HEK293T (cell line): ENCODE measurements at regions not wholly inside any gene's neighbourhood (a gene's known extent, or its start where the extent isn't known, plus 50 kb on each side); places are given as distances from the start of the nearest gene placed in this dataset.

Experiments
- CTCF ChIA-PET: fragments of 350-600 bp; formaldehyde crosslinking; extraction: SDS; loops from one replicate; lab custom pipeline; 2021; ENCODE audit warnings: antibody characterized with exemption, inconsistent platforms; lab: Yijun Ruan, JAX
- POLR2A ChIA-PET: fragments of 350-600 bp; formaldehyde crosslinking; extraction: SDS; loops from one replicate; lab custom pipeline; 2020; ENCODE audit warnings: antibody characterized with exemption, inconsistent platforms; lab: Yijun Ruan, JAX
- DNase-seq: peaks from one replicate; pipeline ENCODE4 v3.0.0; 2012; ENCODE audit warnings: mixed read lengths; ENCODE audit errors: extremely low spot score
- ARNT ChIP-seq: fragments of 450-650 bp; IDR thresholded peaks from 2 replicates; pipeline ENCODE4 v1.6.1; 2017; ENCODE audit warnings: mild to moderate bottlenecking
- BHLHE40 ChIP-seq: fragments of 450-650 bp; IDR thresholded peaks from 2 replicates; pipeline ENCODE4 v1.6.1; 2016; ENCODE audit warnings: mild to moderate bottlenecking, moderate library complexity, borderline replicate concordance
- CTBP1 ChIP-seq: fragments of 450-650 bp; IDR thresholded peaks from 2 replicates; pipeline ENCODE4 v1.6.1; 2016; ENCODE audit warnings: borderline replicate concordance
- ELF4 ChIP-seq: fragments of 450-650 bp; IDR thresholded peaks from 2 replicates; pipeline ENCODE4 v1.6.1; 2017; ENCODE audit warnings: antibody characterized with exemption
- FOXA1 ChIP-seq: fragments of 450-650 bp; IDR thresholded peaks from 2 replicates; pipeline ENCODE4 v1.6.1; 2016; ENCODE audit warnings: mild to moderate bottlenecking
- FOXK2 ChIP-seq: fragments of 450-650 bp; IDR thresholded peaks from 2 replicates; pipeline ENCODE4 v1.6.1; 2016; ENCODE audit warnings: mild to moderate bottlenecking
- FOXM1 ChIP-seq: fragments of 450-650 bp; IDR thresholded peaks from 2 replicates; pipeline ENCODE4 v1.6.1; 2017; ENCODE audit warnings: mild to moderate bottlenecking, borderline replicate concordance
- HDGF ChIP-seq: fragments of 450-650 bp; IDR thresholded peaks from 2 replicates; pipeline ENCODE4 v1.6.1; 2017; ENCODE audit warnings: antibody characterized with exemption, borderline replicate concordance
- L3MBTL2 ChIP-seq: fragments of 450-650 bp; conservative IDR thresholded peaks from 2 replicates; pipeline ENCODE4 v1.6.1; 2016; ENCODE audit warnings: mild to moderate bottlenecking
- LEF1 ChIP-seq: fragments of 450-650 bp; IDR thresholded peaks from 2 replicates; pipeline ENCODE4 v1.6.1; 2017; ENCODE audit warnings: mild to moderate bottlenecking, borderline replicate concordance
- NFRKB ChIP-seq: fragments of 450-650 bp; IDR thresholded peaks from 2 replicates; pipeline ENCODE4 v1.6.1; 2016; ENCODE audit warnings: mild to moderate bottlenecking, moderate library complexity
- PKNOX1 ChIP-seq: fragments of 450-650 bp; IDR thresholded peaks from 2 replicates; pipeline ENCODE4 v1.6.1; 2016
- SP1 ChIP-seq: fragments of 450-650 bp; IDR thresholded peaks from 2 replicates; pipeline ENCODE4 v1.6.1; 2017
- SUZ12 ChIP-seq: fragments of 450-650 bp; IDR thresholded peaks from 2 replicates; pipeline ENCODE4 v1.6.1; 2016; ENCODE audit warnings: mild to moderate bottlenecking
- TARDBP ChIP-seq: fragments of 450-650 bp; IDR thresholded peaks from 2 replicates; pipeline ENCODE4 v1.6.1; 2016
- ZNF384 ChIP-seq: fragments of 450-650 bp; IDR thresholded peaks from 2 replicates; pipeline ENCODE4 v1.6.1; 2016

- TF ChIP-seq LEF1 (no peak), ZNF384 (no peak), BHLHE40 (no peak), FOXK2 (no peak), PKNOX1 (no peak), HDGF (no peak), ELF4 (no peak), FOXA1 (no peak), SP1 (no peak), CTBP1 (no peak), TARDBP (no peak), L3MBTL2 (no peak), ARNT (no peak), SUZ12 (no peak), NFRKB (no peak), FOXM1 (no peak)
- CTCF ChIA-PET = no interaction called here
- POLR2A ChIA-PET = no interaction called here
- DNase-seq = no peak
Measured at GRCh38 chr5:123874600-123875201, 362.7 kb downstream of the CSNK1G3 start.

- POLR2A ChIA-PET = no interaction called here
- DNase-seq = no peak
- no peak for TF ChIP-seq TARDBP
- no peak for TF ChIP-seq FOXA1
- no peak for TF ChIP-seq ZNF384
- no peak for TF ChIP-seq BHLHE40
- no peak for TF ChIP-seq FOXK2
- no peak for TF ChIP-seq SP1
- no peak for TF ChIP-seq CTBP1
- TF ChIP-seq ELF4 = no peak
- no peak for TF ChIP-seq FOXM1
- TF ChIP-seq ARNT = no peak
- CTCF ChIA-PET = no interaction called here
Measured at GRCh38 chr5:123873846-123874245, 361.9 kb downstream of the CSNK1G3 start.

GRCh38 chr5:123871373-123871772 lies 359.4 kb downstream of the CSNK1G3 start:
- TF ChIP-seq FOXA1 (no peak), FOXK2 (no peak), LEF1 (no peak), HDGF (no peak), ARNT (no peak)
- no peak for DNase-seq
- ChIA-PET POLR2A (no interaction called here), CTCF (no interaction called here)

GRCh38 chr5:123868881-123869280 lies 356.9 kb downstream of the CSNK1G3 start:
- CTCF ChIA-PET = no interaction called here
- TF ChIP-seq LEF1 (no peak), FOXK2 (no peak), L3MBTL2 (no peak), BHLHE40 (no peak), TARDBP (no peak), ARNT (no peak), HDGF (no peak), PKNOX1 (no peak), CTBP1 (no peak), FOXM1 (no peak), NFRKB (no peak), FOXA1 (no peak), SP1 (no peak), ZNF384 (no peak), ELF4 (no peak), SUZ12 (no peak)
- DNase-seq = no peak
- POLR2A ChIA-PET = no interaction called here

GRCh38 chr5:123868267-123868666 lies 356.3 kb downstream of the CSNK1G3 start:
- POLR2A ChIA-PET = no interaction called here
- DNase-seq = no peak

GRCh38 chr5:123865641-123866040 lies 353.7 kb downstream of the CSNK1G3 start:
- ChIA-PET CTCF (no interaction called here), POLR2A (no interaction called here)
- DNase-seq = no peak
- TF ChIP-seq FOXK2 = no peak
- TF ChIP-seq FOXM1 = no peak
- no peak for TF ChIP-seq ARNT

More at GRCh38 chr5:123868267-123868666, 356.3 kb downstream of the CSNK1G3 start:
- TF ChIP-seq PKNOX1 (peak; percentile 56; the same call in 1 of the 2 replicates), FOXA1 (no peak), ARNT (no peak), ZNF384 (no peak), FOXK2 (no peak)
- CTCF ChIA-PET = no interaction called here

- ChIA-PET POLR2A (no interaction called here), CTCF (no interaction called here)
- DNase-seq = no peak
- no peak for TF ChIP-seq PKNOX1
- TF ChIP-seq LEF1 = no peak
- no peak for TF ChIP-seq SUZ12
- no peak for TF ChIP-seq ZNF384
Measured at GRCh38 chr5:123864578-123864977, 352.6 kb downstream of the CSNK1G3 start.
